T-helper 22 cell (primary cell): ENCODE measurements at regions not wholly inside any gene's neighbourhood (a gene's known extent, or its start where the extent isn't known, plus 50 kb on each side); places are given as distances from the start of the nearest gene placed in this dataset.
"Not testable (repeated sequence)": the region's sequence is repeated elsewhere in the genome, so short reads cannot be mapped to it uniquely, and the experiment has no call there.

Source experiments
- DNase-seq: peaks from one replicate; pipeline ENCODE4 v3.0.0-alpha.2; 2020; ENCODE audit warnings: low read depth

DNA sequence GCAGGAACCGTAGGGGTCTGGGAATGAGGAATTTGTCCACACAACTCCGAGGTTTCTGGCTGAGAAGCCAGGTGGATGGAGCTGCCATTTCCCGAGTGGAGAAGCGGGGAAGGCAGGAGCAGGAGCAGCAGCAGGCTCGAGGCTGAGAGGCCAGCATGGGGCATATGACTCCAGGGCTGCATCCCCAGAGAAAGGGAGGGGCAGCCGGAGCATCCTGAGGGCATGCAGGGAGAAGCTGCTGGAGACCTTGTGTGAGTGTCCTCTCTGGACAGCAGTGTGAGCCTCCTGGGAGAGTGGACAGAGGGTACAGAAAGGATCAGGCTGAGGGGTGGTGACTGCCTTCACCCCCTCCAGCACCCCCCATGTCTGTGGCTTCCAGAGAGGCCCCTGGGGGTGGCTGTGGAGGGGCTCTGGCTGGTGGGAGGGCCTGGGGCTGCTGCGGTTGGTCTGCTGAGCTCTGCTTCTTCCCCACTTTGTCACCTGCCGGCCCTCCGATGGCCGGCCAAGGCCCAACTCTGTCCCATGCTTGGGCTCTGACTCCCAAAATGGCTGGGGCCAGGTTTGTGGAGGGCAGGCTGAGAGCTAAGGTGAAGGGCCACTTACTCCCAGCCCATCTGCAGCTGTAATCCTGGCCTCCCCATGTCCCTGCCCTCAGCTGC is 633.1 kb downstream of the MATN1 start:
- no peak for DNase-seq

DNA sequence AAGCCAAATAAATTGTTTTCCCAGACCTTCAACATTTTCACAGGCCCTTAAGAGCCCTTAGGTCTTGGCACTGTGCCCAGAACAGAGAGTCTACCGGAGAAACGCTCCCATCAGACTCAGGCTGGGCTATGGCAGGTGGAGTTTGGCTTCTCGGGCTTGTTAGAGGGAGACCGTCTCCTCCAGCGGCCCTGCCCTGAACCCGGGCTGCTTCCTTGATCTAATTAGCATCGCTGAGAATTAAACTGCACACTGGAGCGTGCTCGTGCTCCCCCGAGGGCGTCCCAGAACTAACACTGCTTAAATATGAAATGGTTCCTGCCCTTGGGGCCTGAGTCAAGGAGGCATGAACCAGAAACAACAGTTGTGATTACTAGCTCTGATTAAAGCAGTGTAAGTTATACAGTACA is 634.4 kb downstream of the MATN1 start:
- no peak for DNase-seq

DNA sequence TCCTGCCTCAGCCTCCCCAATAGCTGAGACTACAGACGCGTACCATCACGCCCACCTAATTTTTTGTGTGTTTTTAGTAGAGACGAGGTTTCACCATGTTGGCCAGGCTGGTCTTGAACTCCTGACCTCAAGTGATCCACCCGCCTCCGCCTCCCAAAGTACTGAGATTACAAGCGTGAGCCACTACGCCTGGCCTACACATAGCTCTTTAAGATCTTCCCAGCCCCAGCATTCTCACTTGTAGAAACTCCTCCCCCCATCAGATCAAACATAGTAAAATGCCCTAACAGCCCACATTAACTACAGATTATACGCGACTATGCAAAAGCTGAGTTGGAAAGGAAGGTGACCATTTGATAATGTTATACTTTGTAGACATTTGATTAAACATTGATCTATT is 634.8 kb downstream of the MATN1 start:
- no peak for DNase-seq

- DNase-seq, result no peak
These were observed 635.9 kb downstream of the MATN1 start for GRCh38 chr1:30087465-30087864.

DNA sequence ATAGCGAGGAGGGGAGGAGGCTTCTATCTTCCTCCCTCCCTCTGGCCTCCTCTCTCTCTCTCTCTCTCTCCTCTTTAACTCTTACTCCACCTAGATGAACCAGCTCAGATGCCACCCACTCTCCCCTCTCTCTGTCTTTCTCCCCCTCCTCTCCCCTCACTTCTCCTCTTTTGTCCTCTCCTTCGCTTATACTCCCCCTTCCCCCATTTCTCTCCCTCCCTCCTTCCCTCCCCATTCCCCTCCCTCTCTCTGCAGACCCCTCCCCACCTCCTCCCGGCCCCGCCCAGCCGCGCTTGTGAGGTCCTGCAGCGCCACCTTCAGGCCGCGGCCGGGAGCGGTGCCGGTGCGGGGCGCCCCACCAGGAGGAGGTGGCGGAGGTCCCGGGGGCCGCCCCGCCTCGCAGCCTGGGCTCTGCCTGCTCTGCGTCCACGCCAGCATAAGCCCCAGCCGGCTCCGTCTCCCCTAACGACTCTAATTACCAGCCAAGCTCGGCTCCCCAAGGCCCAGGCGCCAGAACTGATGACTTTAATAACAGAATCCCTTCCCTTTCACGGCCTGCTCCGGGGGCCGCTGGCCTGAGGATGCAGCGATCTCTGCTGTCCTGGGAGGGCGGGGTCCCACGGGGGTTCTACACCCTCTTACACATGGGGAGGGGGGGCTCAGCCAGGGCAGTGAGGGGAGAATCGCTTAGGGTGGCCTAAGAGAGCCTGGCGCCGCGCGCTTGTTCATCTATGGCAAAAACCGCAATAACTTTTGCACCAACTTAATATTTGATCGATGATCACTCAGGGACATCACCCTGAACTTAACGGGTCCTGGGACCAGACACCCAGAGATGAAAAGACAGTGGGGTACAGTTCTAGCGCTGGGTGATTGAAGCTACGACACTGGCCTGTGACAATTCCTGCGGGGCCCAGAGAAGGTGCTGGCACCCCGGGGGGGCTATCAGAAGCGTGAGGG is 637.3 kb downstream of the MATN1 start:
- no peak for DNase-seq

- DNase-seq, result no peak
These were observed 638.3 kb downstream of the MATN1 start for GRCh38 chr1:30084909-30085571.

GRCh38 chr1:30083800-30084464 is 639.5 kb downstream of the MATN1 start:
- no peak for DNase-seq

DNA sequence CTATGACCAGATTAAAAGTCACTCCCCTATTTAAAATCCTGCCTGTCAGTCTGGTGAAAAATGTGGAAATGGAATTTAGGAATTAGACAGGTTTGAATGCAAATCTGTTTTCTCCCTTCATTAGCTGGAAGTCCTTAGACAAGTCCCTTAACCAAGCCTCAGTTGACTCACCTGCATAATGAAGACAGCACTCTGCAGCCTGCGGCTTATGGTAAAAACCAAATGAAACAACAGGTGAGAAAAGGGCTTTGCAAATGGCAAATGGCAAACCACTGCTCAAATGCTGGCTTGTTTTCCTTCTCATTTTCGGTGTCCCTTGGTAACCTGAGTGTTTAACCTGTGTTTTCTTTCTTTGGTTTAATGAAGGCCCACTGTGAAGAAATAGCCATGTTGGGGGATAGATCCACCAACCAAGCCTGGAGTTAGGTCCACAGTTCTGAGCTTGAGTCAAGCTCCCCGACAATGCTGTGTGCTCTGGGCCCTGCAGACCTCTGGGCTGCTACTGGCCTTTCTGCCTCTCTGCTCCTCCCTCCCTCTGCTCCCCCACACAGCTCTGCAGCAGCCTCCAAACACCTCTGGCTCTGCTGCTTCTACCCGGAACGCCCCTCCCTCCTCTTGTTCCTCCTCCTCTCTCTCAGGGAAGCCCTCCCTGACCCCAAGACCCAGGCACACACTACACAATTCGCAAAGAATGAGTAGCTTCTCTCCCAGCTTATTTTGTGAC is 641.8 kb downstream of the MATN1 start:
- no peak for DNase-seq

DNA sequence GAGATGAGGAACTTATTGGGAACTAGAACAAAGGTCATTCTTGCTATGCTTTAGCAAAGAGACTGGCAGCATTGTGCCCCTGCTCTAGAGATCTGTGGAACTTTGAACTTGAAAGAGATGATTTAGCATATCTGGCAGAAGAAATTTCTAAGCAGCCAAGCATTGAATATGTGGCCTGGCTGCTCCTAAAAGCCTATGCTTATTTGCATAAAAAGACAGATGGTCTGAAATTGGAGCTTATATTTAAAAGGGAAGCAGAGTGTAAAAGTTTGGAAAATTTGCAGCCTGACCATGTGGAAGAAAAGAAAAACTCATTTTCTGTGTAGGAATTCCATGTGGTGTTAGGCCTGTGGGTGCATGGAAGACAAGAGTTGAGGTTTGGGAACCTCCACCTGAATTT is 647.5 kb downstream of the MATN1 start:
- not testable (repeated sequence) for DNase-seq

GRCh38 chr1:30068787-30069472 is 654.5 kb downstream of the MATN1 start:
- DNase-seq, result no peak

DNA sequence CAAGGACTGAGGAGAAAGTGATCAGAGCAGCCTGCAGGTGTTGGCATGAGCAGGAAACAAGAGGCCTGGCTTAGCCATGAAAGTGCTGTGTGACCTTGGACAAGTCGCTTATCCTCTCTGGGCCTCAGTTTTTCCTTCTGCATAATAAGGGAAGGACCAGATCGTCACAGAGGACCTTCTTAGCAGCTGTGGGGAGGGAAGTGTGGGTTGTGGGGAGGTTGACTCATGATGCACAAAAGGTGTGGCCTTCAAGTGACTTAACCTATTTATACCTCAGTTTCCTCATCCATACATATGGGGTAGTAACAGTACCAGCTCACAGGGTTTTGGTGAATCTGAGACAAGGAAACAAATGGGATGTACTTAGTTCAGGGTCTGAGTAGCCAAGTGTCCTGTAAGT is 658.8 kb downstream of the MATN1 start:
- DNase-seq, result no peak

GRCh38 chr1:30063621-30064280 is 659.6 kb downstream of the MATN1 start:
- DNase-seq, result no peak

- DNase-seq, result no peak
These were observed 661.8 kb downstream of the MATN1 start for GRCh38 chr1:30061292-30062220.

GRCh38 chr1:30060738-30061137 is 662.6 kb downstream of the MATN1 start:
- no peak for DNase-seq

DNA sequence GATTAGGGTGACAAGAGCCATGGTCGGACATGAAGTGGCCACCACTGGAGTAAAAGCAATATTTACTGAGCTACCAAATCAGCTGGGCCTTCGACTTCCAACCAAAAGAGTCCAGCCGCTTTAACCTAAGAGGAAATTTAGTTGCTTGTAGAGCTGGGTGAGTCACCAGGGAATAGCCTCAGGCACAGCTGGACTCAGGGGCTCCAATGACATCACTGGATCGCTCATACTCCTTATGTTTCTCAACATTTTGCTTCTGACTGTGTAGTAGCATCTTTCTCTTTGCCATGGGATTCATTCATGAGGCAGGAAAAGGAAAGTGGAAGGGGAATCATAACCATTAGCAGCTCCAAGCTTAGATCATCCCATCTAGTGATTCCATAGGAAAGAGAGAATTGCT is 664.4 kb downstream of the MATN1 start:
- no peak for DNase-seq

DNA sequence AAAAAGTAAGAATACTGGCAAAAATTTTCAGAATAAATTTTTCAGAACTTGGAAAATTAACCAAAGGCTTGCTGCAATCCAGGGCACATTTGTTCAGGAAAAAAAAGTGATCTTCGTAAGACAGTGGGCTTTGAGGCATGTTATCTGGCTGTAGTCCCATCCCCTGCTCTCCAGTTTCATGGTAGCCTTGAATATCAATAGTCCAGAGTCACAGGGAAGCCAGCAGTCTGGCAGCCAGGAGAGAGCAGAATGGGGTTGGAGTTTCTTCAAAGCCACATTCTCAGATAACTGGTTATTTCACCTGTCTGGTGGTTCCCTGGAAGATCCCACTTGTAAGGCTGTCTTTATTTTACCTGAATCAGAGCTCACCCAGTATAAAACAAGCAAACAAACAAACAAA is 669.3 kb downstream of the MATN1 start:
- DNase-seq, result no peak

DNA sequence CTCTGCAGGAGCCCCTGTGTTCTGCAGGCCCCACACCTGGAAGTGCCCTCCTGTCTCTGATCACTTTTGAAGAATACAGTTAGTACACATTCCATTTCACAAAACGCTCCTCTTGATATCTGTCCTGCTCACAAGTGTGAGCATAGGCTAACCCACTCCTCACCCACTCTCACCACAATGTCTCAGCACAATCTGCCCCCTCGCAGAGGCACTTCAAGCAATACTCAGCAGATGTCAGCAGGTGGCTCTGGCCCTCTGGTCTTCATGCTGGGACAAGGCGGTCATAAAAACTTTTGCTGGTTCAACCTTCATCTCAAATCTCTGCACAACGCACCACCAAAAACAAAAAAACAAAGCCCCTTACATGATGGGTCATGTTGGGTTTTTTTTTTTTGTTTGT is 671.2 kb downstream of the MATN1 start:
- no peak for DNase-seq

GRCh38 chr1:30051777-30052176 is 671.6 kb downstream of the MATN1 start:
- DNase-seq, result no peak

GRCh38 chr1:30049748-30050296 is 673.6 kb downstream of the MATN1 start:
- no peak for DNase-seq
